HEK293 (cell line): ENCODE measurements at regions not wholly inside any gene's neighbourhood (a gene's known extent, or its start where the extent isn't known, plus 50 kb on each side); places are given as distances from the start of the nearest gene placed in this dataset.

Experiments used
- CTCF ChIA-PET: fragments of 350-600 bp; formaldehyde crosslinking; extraction: SDS; loops from one replicate; lab custom pipeline; 2021; ENCODE audit warnings: antibody characterized with exemption; lab: Yijun Ruan, JAX
- POLR2A ChIA-PET: fragments of 300-600 bp; formaldehyde crosslinking; extraction: SDS; loops from one replicate; lab custom pipeline; 2020; ENCODE audit warnings: antibody characterized with exemption, inconsistent platforms; lab: Yijun Ruan, JAX
- H3K27ac ChIP-seq: fragments of 200-500 bp; sonication (Bioruptor generic); 2 replicates; pipeline ENCODE4 v1.5.1; 2014; ENCODE audit warnings: low read depth, low read length, control low read depth, inconsistent platforms; ENCODE audit errors: extremely low read depth
- H3K36me3 ChIP-seq, 2 experiments: fragments of 200-500 bp in 1 of 2; sonication (Bioruptor generic) in 1 of 2; 1 replicate in 1 of 2; 2 replicates in 1 of 2; pipeline ENCODE4 v1.5.1; 2014 to 2017; ENCODE audit warnings: inconsistent platforms in 2 of 2, low read length in 2 of 2; ENCODE audit not compliant: control insufficient read depth in 2 of 2, insufficient read depth in 1 of 2
- H3K4me1 ChIP-seq: fragments of 200-500 bp; sonication (Bioruptor generic); 2 replicates; pipeline ENCODE4 v1.5.1; 2014; ENCODE audit warnings: mild to moderate bottlenecking, low read length, inconsistent platforms; ENCODE audit not compliant: control insufficient read depth, insufficient read depth
- H3K4me3 ChIP-seq: 2 replicates; pipeline ENCODE4 v1.5.1; 2011; ENCODE audit warnings: low read depth, mild to moderate bottlenecking, control low read depth, low read length, moderate library complexity
- H3K9me3 ChIP-seq: fragments of 200-500 bp; sonication (Bioruptor generic); 2 replicates; pipeline ENCODE4 v1.5.1; 2014; ENCODE audit warnings: low read depth, low read length, inconsistent platforms; ENCODE audit not compliant: control insufficient read depth, insufficient read depth
- AEBP2 ChIP-seq: fragments of 450-650 bp; formaldehyde crosslinking; IDR thresholded peaks from 2 replicates; pipeline ENCODE4 v1.5.1; 2016; ENCODE audit warnings: missing biosample characterization, missing genetic modification characterization, borderline replicate concordance
- ATF2 ChIP-seq: fragments of 450-650 bp; formaldehyde crosslinking; IDR thresholded peaks from 2 replicates; pipeline ENCODE4 v1.5.1; 2016; ENCODE audit warnings: missing biosample characterization, missing genetic modification characterization, low read depth
- BCL11A ChIP-seq: fragments of 450-650 bp; formaldehyde crosslinking; IDR thresholded peaks from 2 replicates; pipeline ENCODE4 v1.5.1; 2016; ENCODE audit warnings: low read depth, missing biosample characterization, missing genetic modification characterization
- ELK4 ChIP-seq: IDR thresholded peaks from 2 replicates; pipeline ENCODE4 v1.6.1; 2011; ENCODE audit warnings: mild to moderate bottlenecking, low read depth, low read length, borderline replicate concordance
- GFI1B ChIP-seq: fragments of 450-650 bp; formaldehyde crosslinking; IDR thresholded peaks from 2 replicates; pipeline ENCODE4 v1.5.1; 2016; ENCODE audit warnings: missing biosample characterization, missing genetic modification characterization
- GLI2 ChIP-seq: fragments of 450-650 bp; formaldehyde crosslinking; IDR thresholded peaks from 2 replicates; pipeline ENCODE4; 2017; ENCODE audit warnings: missing biosample characterization, missing genetic modification characterization, low read depth, borderline replicate concordance
- HOXC10 ChIP-seq: sonication (generic); formaldehyde crosslinking; IDR thresholded peaks from 2 replicates; pipeline ENCODE4 v1.8.1; 2023; ENCODE audit warnings: mild to moderate bottlenecking, missing genetic modification reagents
- OSR2 ChIP-seq: fragments of 450-650 bp; formaldehyde crosslinking; IDR thresholded peaks from 2 replicates; pipeline ENCODE4 v1.5.1; 2016; ENCODE audit warnings: missing biosample characterization, missing genetic modification characterization
- YY1 ChIP-seq: fragments of 450-650 bp; formaldehyde crosslinking; IDR thresholded peaks from 2 replicates; pipeline ENCODE4 v1.5.1; 2018; ENCODE audit warnings: missing biosample characterization, missing genetic modification characterization
- ZBTB8A ChIP-seq: fragments of 450-650 bp; formaldehyde crosslinking; IDR thresholded peaks from 2 replicates; pipeline ENCODE4 v1.5.1; 2016; ENCODE audit warnings: missing biosample characterization, missing genetic modification characterization
- ZFHX2 ChIP-seq: fragments of 450-650 bp; formaldehyde crosslinking; conservative IDR thresholded peaks from 2 replicates; pipeline ENCODE4 v1.5.1; 2016; ENCODE audit warnings: missing biosample characterization, missing genetic modification characterization
- ZFP69B ChIP-seq: fragments of 450-650 bp; formaldehyde crosslinking; IDR thresholded peaks from 2 replicates; pipeline ENCODE4 v1.5.1; 2016; ENCODE audit warnings: missing biosample characterization, missing genetic modification characterization
- ZNF18 ChIP-seq: fragments of 450-650 bp; formaldehyde crosslinking; IDR thresholded peaks from 2 replicates; pipeline ENCODE4 v1.5.1; 2016; ENCODE audit warnings: missing biosample characterization, missing genetic modification characterization
- ZNF223 ChIP-seq: fragments of 450-650 bp; formaldehyde crosslinking; IDR thresholded peaks from 2 replicates; pipeline ENCODE4 v1.5.1; 2016; ENCODE audit warnings: missing biosample characterization, missing genetic modification characterization
- ZNF26 ChIP-seq: fragments of 450-650 bp; formaldehyde crosslinking; IDR thresholded peaks from 2 replicates; pipeline ENCODE4 v1.5.1; 2016; ENCODE audit warnings: missing biosample characterization, missing genetic modification characterization
- ZNF514 ChIP-seq: fragments of 450-650 bp; formaldehyde crosslinking; IDR thresholded peaks from 2 replicates; pipeline ENCODE4 v1.5.1; 2016; ENCODE audit warnings: missing biosample characterization, missing genetic modification characterization
- ZNF529 ChIP-seq: fragments of 450-650 bp; formaldehyde crosslinking; IDR thresholded peaks from 2 replicates; pipeline ENCODE4 v1.5.1; 2017; ENCODE audit warnings: missing genetic modification characterization, missing biosample characterization; ENCODE audit not compliant: insufficient replicate concordance
- ZNF548 ChIP-seq: fragments of 450-650 bp; formaldehyde crosslinking; IDR thresholded peaks from 2 replicates; pipeline ENCODE4 v1.5.1; 2016; ENCODE audit warnings: missing biosample characterization, missing genetic modification characterization
- ZNF600 ChIP-seq: fragments of 450-650 bp; formaldehyde crosslinking; IDR thresholded peaks from 2 replicates; pipeline ENCODE4 v1.5.1; 2016; ENCODE audit warnings: missing biosample characterization, missing genetic modification characterization
- ZNF623 ChIP-seq: fragments of 450-650 bp; formaldehyde crosslinking; IDR thresholded peaks from 2 replicates; pipeline ENCODE4 v1.5.1; 2016; ENCODE audit warnings: missing biosample characterization, missing genetic modification characterization
- ZNF660 ChIP-seq: fragments of 450-650 bp; IDR thresholded peaks from 2 replicates; pipeline ENCODE4 v1.5.1; 2018; ENCODE audit warnings: missing biosample characterization, mild to moderate bottlenecking, missing genetic modification characterization
- ZNF747 ChIP-seq: fragments of 450-650 bp; formaldehyde crosslinking; IDR thresholded peaks from 2 replicates; pipeline ENCODE4 v1.5.1; 2016; ENCODE audit warnings: missing biosample characterization, missing genetic modification characterization

- Histone ChIP-seq H3K27ac (no peak overlapping the region), H3K4me1 (no peaks in the 10 kb centered on the region), H3K9me3 (no peaks in the 10 kb centered on the region), H3K4me3 (no peak overlapping the region)
- ChIA-PET POLR2A (no interaction called here), CTCF (no interaction called here)
- no peak for TF ChIP-seq ZFP69B (tag by site-specific recombination)
- no peak for TF ChIP-seq OSR2
- no peak for TF ChIP-seq HOXC10
- TF ChIP-seq, all 188 proteins: peak for 0
- H3K36me3 ChIP-seq, result no peaks in the 10 kb centered on the region
Observed at GRCh38 chr3:110015231-110015963, 678.1 kb upstream of the DPPA4 start.

- POLR2A ChIA-PET, result no interaction called here
- H3K36me3 ChIP-seq, result no peaks in the 10 kb centered on the region
Observed at GRCh38 chr3:110016235-110016815, 679.0 kb upstream of the DPPA4 start.

GRCh38 chr3:110017304-110017703 lies 680.0 kb upstream of the DPPA4 start:
- Histone ChIP-seq H3K4me1 (no peaks in the 10 kb centered on the region), H3K27ac (no peak overlapping the region), H3K36me3 (no peaks in the 10 kb centered on the region), H3K9me3 (no peaks in the 10 kb centered on the region), H3K4me3 (no peak overlapping the region)
- CTCF ChIA-PET, result interaction anchor here (0.6 kb wide), 1 partner anchor 44 kb away, joined by 3 read pairs; no protein-coding TSS in a partner anchor
- POLR2A ChIA-PET, result no interaction called here
- TF ChIP-seq BCL11A (no peak), ZNF26 (tag by site-specific recombination) (no peak), ELK4 (no peak), AEBP2 (tag by site-specific recombination) (no peak), YY1 (tag by site-specific recombination) (no peak), ZFHX2 (tag by site-specific recombination) (no peak), ATF2 (tag by site-specific recombination) (no peak), ZNF548 (tag by site-specific recombination) (no peak), ZNF223 (tag by site-specific recombination) (no peak)

More at GRCh38 chr3:110016235-110016815, 679.0 kb upstream of the DPPA4 start:
- no peaks in the 10 kb centered on the region for H3K4me1 ChIP-seq
- no peaks in the 10 kb centered on the region for H3K9me3 ChIP-seq
- no peak overlapping the region for H3K27ac ChIP-seq
- no peak overlapping the region for H3K4me3 ChIP-seq
- TF ChIP-seq ZNF529 (tag by site-specific recombination), result no peak
- TF ChIP-seq ZNF514 (tag by site-specific recombination), result no peak
- TF ChIP-seq ZNF18 (tag by site-specific recombination), result no peak
- TF ChIP-seq GFI1B (tag by site-specific recombination), result no peak
- no peak for TF ChIP-seq ZNF660 (tag by site-specific recombination)
- no peak for TF ChIP-seq ZNF600 (tag by site-specific recombination)
- TF ChIP-seq ZBTB8A (tag by site-specific recombination), result no peak
- no peak for TF ChIP-seq ZNF747 (tag by site-specific recombination)
- TF ChIP-seq GLI2, result no peak
- no peak for TF ChIP-seq ATF2 (tag by site-specific recombination)
- no peak for TF ChIP-seq ZNF623 (tag by site-specific recombination)
- CTCF ChIA-PET, result interaction anchor here (0.6 kb wide), 1 partner anchor 43 kb away, joined by 3 read pairs; no protein-coding TSS in a partner anchor
